ENCODE measurements at regions not wholly inside any gene's neighbourhood (a gene's known extent, or its start where the extent isn't known, plus 50 kb on each side); places are given as distances from the start of the nearest gene placed in this dataset.

GRCh38 chr5:121701731-121702130 is 150.0 kb upstream of the FTMT start:
- DNase-seq = no peak
- in situ Hi-C loops (cut with HindIII; ENCODE audit: low pct_ligation_motif_present, low pct_unique_long_range_greater_than_20kb, low sequenced_read_pairs) = no loop called here

GRCh38 chr5:121702682-121703081 is 149.0 kb upstream of the FTMT start:
- DNase-seq = no peak
- in situ Hi-C loops (cut with HindIII; ENCODE audit: low pct_ligation_motif_present, low pct_unique_long_range_greater_than_20kb, low sequenced_read_pairs) = no loop called here

- DNase-seq = no peak
- in situ Hi-C loops (cut with HindIII; ENCODE audit: low pct_ligation_motif_present, low pct_unique_long_range_greater_than_20kb, low sequenced_read_pairs) = no loop called here
These were observed 147.4 kb upstream of the FTMT start for GRCh38 chr5:121704291-121704690.

- in situ Hi-C loops (cut with HindIII; ENCODE audit: low pct_ligation_motif_present, low pct_unique_long_range_greater_than_20kb, low sequenced_read_pairs) = no loop called here
These were observed 145.0 kb upstream of the FTMT start for GRCh38 chr5:121706686-121707085.

GRCh38 chr5:121707178-121707577 is 144.5 kb upstream of the FTMT start:
- in situ Hi-C loops (cut with HindIII; ENCODE audit: low pct_ligation_motif_present, low pct_unique_long_range_greater_than_20kb, low sequenced_read_pairs) = no loop called here
- DNase-seq = no peak

More at GRCh38 chr5:121706686-121707085, 145.0 kb upstream of the FTMT start:
- no peak for DNase-seq

GRCh38 chr5:121711416-121711815 is 140.3 kb upstream of the FTMT start:
- in situ Hi-C loops (cut with HindIII; ENCODE audit: low pct_ligation_motif_present, low pct_unique_long_range_greater_than_20kb, low sequenced_read_pairs) = no loop called here
- no peak for DNase-seq

- no peak for DNase-seq
- in situ Hi-C loops (cut with HindIII; ENCODE audit: low pct_ligation_motif_present, low pct_unique_long_range_greater_than_20kb, low sequenced_read_pairs) = no loop called here
These were observed 132.4 kb upstream of the FTMT start for GRCh38 chr5:121719255-121719654.

- DNase-seq = no peak
- in situ Hi-C loops (cut with HindIII; ENCODE audit: low pct_ligation_motif_present, low pct_unique_long_range_greater_than_20kb, low sequenced_read_pairs) = no loop called here
These were observed 126.2 kb upstream of the FTMT start for GRCh38 chr5:121725450-121725849.

GRCh38 chr5:121726991-121727390 is 124.7 kb upstream of the FTMT start:
- DNase-seq = no peak
- in situ Hi-C loops (cut with HindIII; ENCODE audit: low pct_ligation_motif_present, low pct_unique_long_range_greater_than_20kb, low sequenced_read_pairs) = no loop called here

- DNase-seq = no peak
- in situ Hi-C loops (cut with HindIII; ENCODE audit: low pct_ligation_motif_present, low pct_unique_long_range_greater_than_20kb, low sequenced_read_pairs) = no loop called here
These were observed 120.3 kb upstream of the FTMT start for GRCh38 chr5:121731377-121731776.

- no peak for DNase-seq
- in situ Hi-C loops (cut with HindIII; ENCODE audit: low pct_ligation_motif_present, low pct_unique_long_range_greater_than_20kb, low sequenced_read_pairs) = no loop called here
These were observed 116.1 kb upstream of the FTMT start for GRCh38 chr5:121735618-121736017.

- no peak for DNase-seq
- in situ Hi-C loops (cut with HindIII; ENCODE audit: low pct_ligation_motif_present, low pct_unique_long_range_greater_than_20kb, low sequenced_read_pairs) = no loop called here
These were observed 114.6 kb upstream of the FTMT start for GRCh38 chr5:121737120-121737519.

- no peak for DNase-seq
- in situ Hi-C loops (cut with HindIII; ENCODE audit: low pct_ligation_motif_present, low pct_unique_long_range_greater_than_20kb, low sequenced_read_pairs) = no loop called here
These were observed 110.5 kb upstream of the FTMT start for GRCh38 chr5:121741156-121741555.

- in situ Hi-C loops (cut with HindIII; ENCODE audit: low pct_ligation_motif_present, low pct_unique_long_range_greater_than_20kb, low sequenced_read_pairs) = no loop called here
- DNase-seq = no peak
These were observed 107.1 kb upstream of the FTMT start for GRCh38 chr5:121744577-121744976.

GRCh38 chr5:121745407-121745806 is 106.3 kb upstream of the FTMT start:
- in situ Hi-C loops (cut with HindIII; ENCODE audit: low pct_ligation_motif_present, low pct_unique_long_range_greater_than_20kb, low sequenced_read_pairs) = no loop called here
- DNase-seq = no peak

- DNase-seq = no peak
- in situ Hi-C loops (cut with HindIII; ENCODE audit: low pct_ligation_motif_present, low pct_unique_long_range_greater_than_20kb, low sequenced_read_pairs) = no loop called here
These were observed 104.9 kb upstream of the FTMT start for GRCh38 chr5:121746763-121747162.

GRCh38 chr5:121748686-121749085 is 103.0 kb upstream of the FTMT start:
- DNase-seq = no peak
- in situ Hi-C loops (cut with HindIII; ENCODE audit: low pct_ligation_motif_present, low pct_unique_long_range_greater_than_20kb, low sequenced_read_pairs) = no loop called here

GRCh38 chr5:121752149-121752548 is 99.5 kb upstream of the FTMT start:
- no peak for DNase-seq
- in situ Hi-C loops (cut with HindIII; ENCODE audit: low pct_ligation_motif_present, low pct_unique_long_range_greater_than_20kb, low sequenced_read_pairs) = no loop called here

- no peak for DNase-seq
- in situ Hi-C loops (cut with HindIII; ENCODE audit: low pct_ligation_motif_present, low pct_unique_long_range_greater_than_20kb, low sequenced_read_pairs) = no loop called here
These were observed 96.4 kb upstream of the FTMT start for GRCh38 chr5:121755266-121755665.

- in situ Hi-C loops (cut with HindIII; ENCODE audit: low pct_ligation_motif_present, low pct_unique_long_range_greater_than_20kb, low sequenced_read_pairs) = no loop called here
- DNase-seq = no peak
These were observed 93.9 kb upstream of the FTMT start for GRCh38 chr5:121757753-121758152.

- no peak for DNase-seq
- in situ Hi-C loops (cut with HindIII; ENCODE audit: low pct_ligation_motif_present, low pct_unique_long_range_greater_than_20kb, low sequenced_read_pairs) = no loop called here
These were observed 93.1 kb upstream of the FTMT start for GRCh38 chr5:121758615-121759014.
